ENCODE measurements at regions not wholly inside any gene's neighbourhood (a gene's known extent, or its start where the extent isn't known, plus 50 kb on each side); places are given as distances from the start of the nearest gene placed in this dataset.

DNA sequence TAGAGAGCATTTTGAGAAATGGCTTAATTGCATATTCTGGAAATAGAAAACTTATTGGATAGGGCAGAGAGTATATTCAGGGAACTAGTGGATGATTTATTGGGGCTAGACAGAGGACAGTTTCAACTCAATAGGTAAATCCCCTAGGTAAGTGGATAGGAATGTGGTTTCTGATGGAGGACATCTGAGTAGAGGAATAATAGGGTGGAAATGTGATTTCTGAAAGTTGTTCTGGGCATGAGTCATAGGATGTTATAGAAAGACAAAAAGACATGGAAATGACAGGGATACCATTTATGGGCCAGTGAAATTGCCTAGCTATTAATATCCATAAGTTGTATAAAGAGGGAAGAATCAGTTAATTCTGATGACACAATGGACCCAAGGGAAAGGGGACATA, 563.3 kb upstream of the GOLIM4 start:
- BruUV-seq (replicated peaks) = no TSS peak
- Histone ChIP-seq H3K27me3 (ENCODE audit: control insufficient read depth in 1 of 2, insufficient read depth in 2 of 2, low read length in 2 of 2) (no peaks in the 10 kb centered on the region), H3K4me1 (ENCODE audit: insufficient read depth, low read length) (no peaks in the 10 kb centered on the region), H3K4me2 (ENCODE audit: low read depth, low read length) (no peak overlapping the region), H3K4me3 (replicated peaks in 1 of 3; ENCODE audit: insufficient read depth in 1 of 3, low read depth in 2 of 3, low read length in 3 of 3) (no peak overlapping the region), H2AFZ (ENCODE audit: low read length) (no peak overlapping the region), H3K36me3 (replicated peaks in 1 of 2; ENCODE audit: control insufficient read depth in 1 of 2, insufficient read depth in 2 of 2, low read length in 2 of 2) (no peaks in the 10 kb centered on the region), H3K9ac (ENCODE audit: insufficient read depth, low read depth, low read length) (no peak overlapping the region), H3K79me2 (ENCODE audit: insufficient read depth, low read length) (no peaks in the 10 kb centered on the region), H3K9me3 (ENCODE audit: low read length) (no peaks in the 10 kb centered on the region), H3K27ac (ENCODE audit: extremely low read length, insufficient read depth, low read length) (no peak overlapping the region), H4K20me1 (ENCODE audit: insufficient read depth, low read length) (no peaks in the 10 kb centered on the region)
- intact Hi-C loops (cut with micrococcal nuclease; ENCODE audit: unreplicated experiment) (no loop called here), in situ Hi-C loops (cut with HindIII; ENCODE audit: extremely low pct_ligation_motif_present, low pct_unique_long_range_greater_than_20kb) (no loop called here)
- DNase-seq (ENCODE audit: low spot score) = no peak
- ATAC-seq = no peak
- FAIRE-seq = no peak
- ChIA-PET POLR2A (no interaction called here), CTCF (ENCODE audit: low intra/inter-chr PET ratio, low total read pairs) (no interaction called here)
- TF ChIP-seq, protein P1, sequence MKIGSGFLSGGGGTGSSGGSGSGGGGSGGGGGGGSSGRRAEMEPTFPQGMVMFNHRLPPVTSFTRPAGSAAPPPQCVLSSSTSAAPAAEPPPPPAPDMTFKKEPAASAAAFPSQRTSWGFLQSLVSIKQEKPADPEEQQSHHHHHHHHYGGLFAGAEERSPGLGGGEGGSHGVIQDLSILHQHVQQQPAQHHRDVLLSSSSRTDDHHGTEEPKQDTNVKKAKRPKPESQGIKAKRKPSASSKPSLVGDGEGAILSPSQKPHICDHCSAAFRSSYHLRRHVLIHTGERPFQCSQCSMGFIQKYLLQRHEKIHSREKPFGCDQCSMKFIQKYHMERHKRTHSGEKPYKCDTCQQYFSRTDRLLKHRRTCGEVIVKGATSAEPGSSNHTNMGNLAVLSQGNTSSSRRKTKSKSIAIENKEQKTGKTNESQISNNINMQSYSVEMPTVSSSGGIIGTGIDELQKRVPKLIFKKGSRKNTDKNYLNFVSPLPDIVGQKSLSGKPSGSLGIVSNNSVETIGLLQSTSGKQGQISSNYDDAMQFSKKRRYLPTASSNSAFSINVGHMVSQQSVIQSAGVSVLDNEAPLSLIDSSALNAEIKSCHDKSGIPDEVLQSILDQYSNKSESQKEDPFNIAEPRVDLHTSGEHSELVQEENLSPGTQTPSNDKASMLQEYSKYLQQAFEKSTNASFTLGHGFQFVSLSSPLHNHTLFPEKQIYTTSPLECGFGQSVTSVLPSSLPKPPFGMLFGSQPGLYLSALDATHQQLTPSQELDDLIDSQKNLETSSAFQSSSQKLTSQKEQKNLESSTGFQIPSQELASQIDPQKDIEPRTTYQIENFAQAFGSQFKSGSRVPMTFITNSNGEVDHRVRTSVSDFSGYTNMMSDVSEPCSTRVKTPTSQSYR (CRISPR knock-in tag; IDR thresholded peaks at IDR 0.05; ENCODE audit: borderline replicate concordance) = no peak
- no peak for TF ChIP-seq JUND (CRISPR knock-in tag; IDR thresholded peaks at IDR 0.05)
- TF ChIP-seq KDM2A (CRISPR knock-in tag; IDR thresholded peaks at IDR 0.05; ENCODE audit: borderline replicate concordance, low read depth) = no peak
- TF ChIP-seq ZNF317 (CRISPR knock-in tag; IDR thresholded peaks at IDR 0.05) = no peak
- no peak for TF ChIP-seq TGIF2 (CRISPR knock-in tag; IDR thresholded peaks at IDR 0.05)
- TF ChIP-seq ZNF510 (CRISPR knock-in tag; IDR thresholded peaks at IDR 0.05; ENCODE audit: low read depth) = no peak
- TF ChIP-seq TOE1 (CRISPR knock-in tag; IDR thresholded peaks at IDR 0.05) = no peak
- no peak for TF ChIP-seq ETV5 (CRISPR knock-in tag; IDR thresholded peaks at IDR 0.05; ENCODE audit: borderline replicate concordance)
- no peak for TF ChIP-seq TCF7 (IDR thresholded peaks at IDR 0.05; ENCODE audit: low read depth)
- TF ChIP-seq DPF2 (CRISPR knock-in tag; IDR thresholded peaks at IDR 0.05; ENCODE audit: borderline replicate concordance, low read depth) = no peak
- TF ChIP-seq ZMYM4 (CRISPR knock-in tag; IDR thresholded peaks at IDR 0.05) = no peak
- no peak for TF ChIP-seq ZNF562 (CRISPR knock-in tag; IDR thresholded peaks at IDR 0.05; ENCODE audit: borderline replicate concordance)
- TF ChIP-seq SMAD9 (CRISPR knock-in tag; IDR thresholded peaks at IDR 0.05) = no peak
- no peak for TF ChIP-seq IKZF1 (IDR thresholded peaks at IDR 0.05)
